ENCODE measurements at regions not wholly inside any gene's neighbourhood (a gene's known extent, or its start where the extent isn't known, plus 50 kb on each side); places are given as distances from the start of the nearest gene placed in this dataset.
"Not testable (repeated sequence)": the region's sequence is repeated elsewhere in the genome, so short reads cannot be mapped to it uniquely, and the experiment has no call there.

DNA sequence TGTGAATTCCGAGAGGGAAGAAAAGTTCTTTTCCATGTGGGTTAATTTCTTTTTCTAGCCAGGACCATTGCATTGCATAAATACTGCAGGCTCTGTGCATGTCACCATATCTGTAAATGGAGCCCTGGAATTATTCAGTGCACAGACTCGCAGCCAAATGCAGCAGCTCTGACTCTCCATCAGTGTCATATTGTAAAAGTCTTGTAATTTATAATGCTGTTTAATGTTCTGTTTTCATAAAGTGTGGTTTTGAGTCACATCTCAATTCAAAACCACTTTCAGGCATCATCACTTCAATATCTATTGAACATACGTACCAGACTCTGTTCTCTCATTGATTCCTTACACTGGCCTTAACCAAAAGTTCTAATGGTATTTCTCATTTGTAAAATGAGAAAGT lies 193.9 kb upstream of the RPL34 start:
- TF ChIP-seq, protein P1, sequence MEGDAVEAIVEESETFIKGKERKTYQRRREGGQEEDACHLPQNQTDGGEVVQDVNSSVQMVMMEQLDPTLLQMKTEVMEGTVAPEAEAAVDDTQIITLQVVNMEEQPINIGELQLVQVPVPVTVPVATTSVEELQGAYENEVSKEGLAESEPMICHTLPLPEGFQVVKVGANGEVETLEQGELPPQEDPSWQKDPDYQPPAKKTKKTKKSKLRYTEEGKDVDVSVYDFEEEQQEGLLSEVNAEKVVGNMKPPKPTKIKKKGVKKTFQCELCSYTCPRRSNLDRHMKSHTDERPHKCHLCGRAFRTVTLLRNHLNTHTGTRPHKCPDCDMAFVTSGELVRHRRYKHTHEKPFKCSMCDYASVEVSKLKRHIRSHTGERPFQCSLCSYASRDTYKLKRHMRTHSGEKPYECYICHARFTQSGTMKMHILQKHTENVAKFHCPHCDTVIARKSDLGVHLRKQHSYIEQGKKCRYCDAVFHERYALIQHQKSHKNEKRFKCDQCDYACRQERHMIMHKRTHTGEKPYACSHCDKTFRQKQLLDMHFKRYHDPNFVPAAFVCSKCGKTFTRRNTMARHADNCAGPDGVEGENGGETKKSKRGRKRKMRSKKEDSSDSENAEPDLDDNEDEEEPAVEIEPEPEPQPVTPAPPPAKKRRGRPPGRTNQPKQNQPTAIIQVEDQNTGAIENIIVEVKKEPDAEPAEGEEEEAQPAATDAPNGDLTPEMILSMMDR (IDR thresholded peaks at IDR 0.05; ENCODE audit: low read depth, low read length): no peak
- no peak overlapping the region for H3K4me3 ChIP-seq (ENCODE audit: low read depth, low read length)
- DNase-seq (ENCODE audit: low read depth, low spot score): peak; percentile 69
- in situ Hi-C loops (cut with HindIII; ENCODE audit: low sequenced_read_pairs): no loop called here

DNA sequence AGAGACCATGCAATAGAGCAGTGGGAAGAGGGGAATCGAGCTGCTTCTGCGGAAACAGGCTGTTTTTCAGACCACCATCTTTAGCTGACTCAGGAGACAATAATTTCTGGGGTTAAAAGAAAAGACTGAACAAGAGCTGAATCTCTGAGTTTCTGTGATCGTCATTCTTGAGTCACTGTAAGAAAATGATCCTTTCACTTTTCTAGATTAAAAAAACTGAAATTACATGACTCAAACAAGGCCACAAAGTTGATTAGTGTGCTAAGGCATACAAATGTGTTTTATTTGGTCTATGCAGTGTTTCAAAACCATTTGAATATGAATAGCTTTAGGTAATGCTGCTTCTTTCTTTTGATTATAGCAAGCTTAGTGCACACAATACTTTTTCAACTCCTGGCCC lies 194.4 kb upstream of the RPL34 start:
- TF ChIP-seq, protein P1 (IDR thresholded peaks at IDR 0.05; ENCODE audit: low read depth, low read length): no peak
- peak; percentile 92 for DNase-seq (ENCODE audit: low read depth, low spot score)
- no peak overlapping the region for H3K4me3 ChIP-seq (ENCODE audit: low read depth, low read length)
- in situ Hi-C loops (cut with HindIII; ENCODE audit: low sequenced_read_pairs): no loop called here

DNA sequence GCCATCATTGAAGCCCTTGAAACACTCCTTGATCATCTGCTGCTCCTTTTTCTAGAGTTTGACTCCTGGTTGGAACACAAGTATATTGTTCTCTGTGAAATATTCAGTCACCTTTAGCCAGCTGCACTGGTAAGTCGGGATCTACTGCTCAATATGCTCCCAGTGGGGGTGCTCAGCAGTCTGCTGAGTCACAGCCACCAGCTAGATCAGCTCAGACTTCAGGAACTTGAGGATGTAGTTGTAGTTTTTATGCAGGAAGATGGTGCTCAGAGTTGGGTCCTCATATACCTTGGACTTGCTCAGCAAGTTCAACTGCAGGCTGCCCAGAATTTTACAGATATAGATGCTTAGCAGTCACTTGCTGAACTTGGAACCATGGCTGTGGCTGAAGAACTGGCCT lies 202.5 kb upstream of the RPL34 start:
- in situ Hi-C loops (cut with HindIII; ENCODE audit: low sequenced_read_pairs): no loop called here
- TF ChIP-seq, protein P1 (IDR thresholded peaks at IDR 0.05; ENCODE audit: low read depth, low read length): no peak

DNA sequence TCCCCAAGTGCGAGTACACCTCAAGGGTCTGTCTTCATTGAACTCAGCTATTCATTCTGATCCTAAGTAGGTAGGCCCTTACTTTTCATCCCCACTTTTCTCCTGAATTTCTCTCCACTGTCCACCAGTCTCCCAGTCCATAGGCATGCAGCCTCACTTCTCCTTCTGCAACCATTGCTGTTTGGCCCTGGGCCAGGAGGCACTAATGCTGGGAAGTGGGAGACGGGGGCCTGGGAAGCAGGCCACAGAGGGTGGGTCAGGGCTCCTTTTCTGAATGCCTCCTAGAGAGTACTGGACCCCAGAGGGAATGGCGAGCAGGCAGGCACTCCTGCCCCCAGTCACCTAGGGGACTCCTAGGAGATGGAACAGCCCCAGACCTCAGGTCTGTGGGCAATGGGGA lies 203.5 kb upstream of the RPL34 start:
- no peak for DNase-seq (ENCODE audit: low read depth, low spot score)
- in situ Hi-C loops (cut with HindIII; ENCODE audit: low sequenced_read_pairs): no loop called here
- TF ChIP-seq, protein P1 (IDR thresholded peaks at IDR 0.05; ENCODE audit: low read depth, low read length): no peak
- no peak overlapping the region for H3K4me3 ChIP-seq (ENCODE audit: low read depth, low read length)

More for the DNA sequence above, 202.5 kb upstream of the RPL34 start:
- H3K4me3 ChIP-seq (ENCODE audit: low read depth, low read length): no peak overlapping the region
- DNase-seq (ENCODE audit: low read depth, low spot score): peak; percentile 88

DNA sequence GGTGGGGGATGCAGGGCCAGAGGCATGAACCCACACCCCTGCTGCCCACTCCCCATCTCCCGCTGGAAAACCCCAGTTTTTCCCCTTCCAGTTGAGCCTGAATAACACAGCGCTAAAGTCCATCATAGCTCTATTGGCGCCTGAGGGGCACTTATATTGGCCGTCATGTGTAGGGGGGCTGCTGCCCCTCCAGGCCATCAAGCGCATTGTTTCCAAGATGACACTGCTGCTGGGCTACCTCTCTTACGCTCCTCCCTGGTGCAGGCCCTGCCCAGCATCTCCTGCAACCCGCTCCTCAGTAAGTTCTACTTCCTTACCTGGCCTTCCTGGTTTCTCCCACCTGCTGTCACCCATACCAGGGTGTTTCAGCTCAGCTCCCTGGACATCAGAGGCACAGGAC lies 205.0 kb upstream of the RPL34 start:
- H3K4me3 ChIP-seq (ENCODE audit: low read depth, low read length): no peak overlapping the region
- in situ Hi-C loops (cut with HindIII; ENCODE audit: low sequenced_read_pairs): no loop called here
- TF ChIP-seq, protein P1 (IDR thresholded peaks at IDR 0.05; ENCODE audit: low read depth, low read length): no peak
- no peak for DNase-seq (ENCODE audit: low read depth, low spot score)

DNA sequence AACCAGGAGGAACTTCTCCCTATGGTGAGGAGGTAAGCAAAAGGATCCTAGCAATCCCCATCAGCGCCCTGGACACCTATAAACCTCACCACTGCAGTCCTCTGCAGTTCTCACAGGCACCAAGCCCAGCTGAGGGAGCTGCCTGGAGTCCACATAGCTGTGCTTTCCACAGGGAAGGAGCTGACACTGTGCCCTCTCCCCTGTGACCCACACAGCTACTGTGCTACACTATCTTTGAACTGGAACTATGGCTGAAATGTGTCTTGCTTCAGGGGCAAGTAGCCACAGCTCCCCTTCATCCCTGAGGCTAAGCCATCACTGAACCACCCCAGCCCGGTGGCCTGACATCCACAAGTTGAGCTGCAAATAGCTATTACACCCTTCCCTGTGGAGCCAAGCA lies 208.5 kb upstream of the RPL34 start:
- TF ChIP-seq, protein P1 (IDR thresholded peaks at IDR 0.05; ENCODE audit: low read depth, low read length): no peak
- no peak for DNase-seq (ENCODE audit: low read depth, low spot score)
- H3K4me3 ChIP-seq (ENCODE audit: low read depth, low read length): no peak overlapping the region
- in situ Hi-C loops (cut with HindIII; ENCODE audit: low sequenced_read_pairs): no loop called here

DNA sequence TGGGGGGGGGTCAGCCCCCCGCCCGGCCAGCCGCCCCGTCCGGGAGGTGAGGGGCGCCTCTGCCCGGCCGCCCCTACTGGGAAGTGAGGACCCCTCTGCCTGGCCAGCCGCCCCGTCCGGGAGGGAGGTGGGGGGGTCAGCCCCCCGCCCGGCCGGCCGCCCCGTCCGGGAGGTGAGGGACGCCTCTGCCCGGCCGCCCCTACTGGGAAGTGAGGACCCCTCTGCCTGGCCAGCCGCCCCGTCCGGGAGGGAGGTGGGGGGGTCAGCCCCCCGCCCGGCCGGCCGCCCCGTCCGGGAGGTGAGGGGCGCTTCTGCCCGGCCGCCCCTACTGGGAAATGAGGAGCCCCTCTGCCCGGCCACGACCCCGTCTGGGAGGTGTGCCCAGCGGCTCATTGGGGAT lies 210.7 kb upstream of the RPL34 start:
- in situ Hi-C loops (cut with HindIII; ENCODE audit: low sequenced_read_pairs); DNase-seq (ENCODE audit: low read depth, low spot score); H3K4me3 ChIP-seq (ENCODE audit: low read depth, low read length): not testable (repeated sequence)
